ENCODE measurements at regions not wholly inside any gene's neighbourhood (a gene's known extent, or its start where the extent isn't known, plus 50 kb on each side); places are given as distances from the start of the nearest gene placed in this dataset.
A peak's percentile ranks its signal among the peaks of the same experiment; 100 is the strongest.

DNA sequence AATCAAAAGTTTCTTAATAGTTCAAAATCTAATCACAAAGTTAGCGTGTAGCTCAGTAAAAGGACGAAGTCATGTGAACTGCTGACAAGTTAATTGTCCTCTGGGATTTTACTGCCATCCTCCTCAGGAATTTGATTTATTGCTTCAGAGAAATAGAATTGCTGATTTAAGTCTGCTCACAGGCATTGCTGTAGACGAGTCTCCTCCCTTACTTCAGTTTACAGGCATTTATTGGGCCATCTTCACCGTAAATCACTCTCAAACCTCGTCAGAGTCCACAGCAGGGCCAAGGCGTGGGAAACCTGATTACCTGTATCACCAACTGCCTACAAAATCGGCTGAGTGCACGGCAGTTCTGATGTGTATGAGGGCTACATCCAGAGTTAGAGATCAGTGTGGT, 119.1 kb upstream of the PDE10A start:
- no peaks in the 10 kb centered on the region for H3K27me3 ChIP-seq
- H3K4me1 ChIP-seq = no peaks in the 10 kb centered on the region
- no peaks in the 10 kb centered on the region for H3K9me3 ChIP-seq
- no peak overlapping the region for H3K4me3 ChIP-seq
- 79 to 89% methylated on average over 8 of the region's 8 CpGs for WGBS, 2 donors
- ATAC-seq (ENCODE audit: low FRiP score in 2 of 2) = no peak
- H3K36me3 ChIP-seq = no peaks in the 10 kb centered on the region
- H3K27ac ChIP-seq = no peak overlapping the region
- DNase-seq = no peak
- TF ChIP-seq EP300 (IDR thresholded peaks at IDR 0.05) = no peak
- TF ChIP-seq POLR2AphosphoS5 (IDR thresholded peaks at IDR 0.05) = no peak
- TF ChIP-seq, protein P1, sequence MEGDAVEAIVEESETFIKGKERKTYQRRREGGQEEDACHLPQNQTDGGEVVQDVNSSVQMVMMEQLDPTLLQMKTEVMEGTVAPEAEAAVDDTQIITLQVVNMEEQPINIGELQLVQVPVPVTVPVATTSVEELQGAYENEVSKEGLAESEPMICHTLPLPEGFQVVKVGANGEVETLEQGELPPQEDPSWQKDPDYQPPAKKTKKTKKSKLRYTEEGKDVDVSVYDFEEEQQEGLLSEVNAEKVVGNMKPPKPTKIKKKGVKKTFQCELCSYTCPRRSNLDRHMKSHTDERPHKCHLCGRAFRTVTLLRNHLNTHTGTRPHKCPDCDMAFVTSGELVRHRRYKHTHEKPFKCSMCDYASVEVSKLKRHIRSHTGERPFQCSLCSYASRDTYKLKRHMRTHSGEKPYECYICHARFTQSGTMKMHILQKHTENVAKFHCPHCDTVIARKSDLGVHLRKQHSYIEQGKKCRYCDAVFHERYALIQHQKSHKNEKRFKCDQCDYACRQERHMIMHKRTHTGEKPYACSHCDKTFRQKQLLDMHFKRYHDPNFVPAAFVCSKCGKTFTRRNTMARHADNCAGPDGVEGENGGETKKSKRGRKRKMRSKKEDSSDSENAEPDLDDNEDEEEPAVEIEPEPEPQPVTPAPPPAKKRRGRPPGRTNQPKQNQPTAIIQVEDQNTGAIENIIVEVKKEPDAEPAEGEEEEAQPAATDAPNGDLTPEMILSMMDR (IDR thresholded peaks at IDR 0.05) = no peak
- TF ChIP-seq POLR2A (IDR thresholded peaks at IDR 0.05) = no peak

DNA sequence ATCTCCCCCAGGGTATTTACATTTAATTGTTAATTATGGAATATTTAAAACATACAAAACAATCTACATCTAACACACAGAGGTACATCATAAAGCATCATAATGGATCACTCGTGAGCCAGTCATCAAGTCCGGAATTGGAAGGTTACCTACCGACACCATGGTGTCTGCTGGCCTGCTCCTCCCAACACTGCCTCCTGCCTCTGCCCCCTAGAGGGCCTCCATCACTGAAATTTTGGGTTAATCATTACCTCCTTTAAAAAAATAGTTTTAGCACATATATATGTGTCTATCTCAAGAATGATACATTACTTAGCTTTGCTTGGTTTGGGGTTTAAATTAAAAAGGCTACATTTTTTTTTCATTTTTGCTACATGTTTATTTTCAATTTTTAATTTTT, 114.6 kb upstream of the PDE10A start:
- 87 to 98% methylated on average over 3 of the region's 3 CpGs for WGBS, 2 donors
- no peak overlapping the region for H3K27ac ChIP-seq
- H3K27me3 ChIP-seq = no peaks in the 10 kb centered on the region
- no peaks in the 10 kb centered on the region for H3K9me3 ChIP-seq
- ATAC-seq (ENCODE audit: low FRiP score in 2 of 2) (no peak), DNase-seq (no peak)
- H3K36me3 ChIP-seq = no peaks in the 10 kb centered on the region
- TF ChIP-seq, protein P1 (IDR thresholded peaks at IDR 0.05) = no peak
- TF ChIP-seq EP300 (IDR thresholded peaks at IDR 0.05) (no peak), POLR2AphosphoS5 (IDR thresholded peaks at IDR 0.05) (no peak), POLR2A (IDR thresholded peaks at IDR 0.05) (no peak)
- H3K4me1 ChIP-seq = peaks cover 0 to 13% (median 6%) of the 10 kb centered on the region in 4 donors
- no peak overlapping the region for H3K4me3 ChIP-seq

GRCh38 chr6:165776691-165777090, 113.7 kb upstream of the PDE10A start:
- TF ChIP-seq POLR2A (IDR thresholded peaks at IDR 0.05) (no peak), EP300 (IDR thresholded peaks at IDR 0.05) (no peak), POLR2AphosphoS5 (IDR thresholded peaks at IDR 0.05) (no peak)
- TF ChIP-seq, protein P1 (IDR thresholded peaks at IDR 0.05) = no peak
- H3K36me3 ChIP-seq = no peaks in the 10 kb centered on the region
- H3K27me3 ChIP-seq = no peaks in the 10 kb centered on the region
- no peak overlapping the region for H3K4me3 ChIP-seq
- H3K9me3 ChIP-seq = no peaks in the 10 kb centered on the region
- ATAC-seq (ENCODE audit: low FRiP score in 2 of 2) = no peak
- peaks cover 0 to 13% (median 6%) of the 10 kb centered on the region in 4 donors for H3K4me1 ChIP-seq
- 52 to 59% methylated on average over 5 of the region's 5 CpGs for WGBS, 2 donors
- H3K27ac ChIP-seq = no peak overlapping the region
- no peak for DNase-seq

DNA sequence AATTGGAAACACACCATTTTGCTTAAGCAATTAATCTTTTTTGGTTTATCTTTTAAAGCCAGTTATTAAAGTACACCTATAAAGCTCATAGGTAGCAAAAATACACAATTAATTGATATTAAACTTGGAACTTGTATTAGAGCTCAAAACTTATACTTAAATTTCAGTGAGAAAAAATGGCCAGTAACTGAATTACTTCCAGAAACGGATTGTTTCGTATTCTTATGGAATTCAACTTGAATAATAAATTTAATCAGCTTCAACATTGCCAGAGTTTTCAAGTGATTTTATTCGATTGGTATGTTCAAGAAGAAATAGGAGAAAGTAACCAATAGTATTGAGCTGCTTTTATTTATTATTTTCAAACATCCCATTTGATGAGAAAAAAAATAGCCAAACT, 112.7 kb upstream of the PDE10A start:
- no peaks in the 10 kb centered on the region for H3K9me3 ChIP-seq
- WGBS, 2 donors = 58 to 64% methylated on average over 3 of the region's 3 CpGs
- no peaks in the 10 kb centered on the region for H3K27me3 ChIP-seq
- no peak overlapping the region for H3K4me3 ChIP-seq
- no peaks in the 10 kb centered on the region for H3K36me3 ChIP-seq
- H3K4me1 ChIP-seq = peaks cover 0 to 14% (median 6%) of the 10 kb centered on the region in 4 donors
- DNase-seq (no peak), ATAC-seq (ENCODE audit: low FRiP score in 2 of 2) (no peak)
- no peak overlapping the region for H3K27ac ChIP-seq
- no peak for TF ChIP-seq POLR2AphosphoS5 (IDR thresholded peaks at IDR 0.05)
- TF ChIP-seq, protein P1 (IDR thresholded peaks at IDR 0.05) = no peak
- TF ChIP-seq POLR2A (IDR thresholded peaks at IDR 0.05) = no peak
- TF ChIP-seq EP300 (IDR thresholded peaks at IDR 0.05) = no peak

- Histone ChIP-seq H3K4me3 (no peak overlapping the region), H3K36me3 (no peaks in the 10 kb centered on the region), H3K9me3 (no peaks in the 10 kb centered on the region), H3K27me3 (no peaks in the 10 kb centered on the region), H3K4me1 (peaks cover 4 to 21% (median 10%) of the 10 kb centered on the region in 4 donors), H3K27ac (peak overlapping the region; percentile 8 to 71 (median 49))
- peak; percentile 77 to 79 for TF ChIP-seq POLR2AphosphoS5 (IDR thresholded peaks at IDR 0.05)
- TF ChIP-seq POLR2A (IDR thresholded peaks at IDR 0.05) = no peak
- TF ChIP-seq EP300 (IDR thresholded peaks at IDR 0.05) = peak in 2 of 4 donors; percentile 44 to 80
- peak; percentile 82 to 87 for ATAC-seq (ENCODE audit: low FRiP score in 2 of 2)
- 11 to 18% methylated on average over 11 to 13 of the region's 13 CpGs for WGBS, 2 donors
- peak in 1 of 2 donors; percentile 64 for DNase-seq
Observed at GRCh38 chr6:165774903-165775601, 112.0 kb upstream of the PDE10A start.
